ENCODE measurements at regions not wholly inside any gene's neighbourhood (a gene's known extent, or its start where the extent isn't known, plus 50 kb on each side); places are given as distances from the start of the nearest gene placed in this dataset.

DNA sequence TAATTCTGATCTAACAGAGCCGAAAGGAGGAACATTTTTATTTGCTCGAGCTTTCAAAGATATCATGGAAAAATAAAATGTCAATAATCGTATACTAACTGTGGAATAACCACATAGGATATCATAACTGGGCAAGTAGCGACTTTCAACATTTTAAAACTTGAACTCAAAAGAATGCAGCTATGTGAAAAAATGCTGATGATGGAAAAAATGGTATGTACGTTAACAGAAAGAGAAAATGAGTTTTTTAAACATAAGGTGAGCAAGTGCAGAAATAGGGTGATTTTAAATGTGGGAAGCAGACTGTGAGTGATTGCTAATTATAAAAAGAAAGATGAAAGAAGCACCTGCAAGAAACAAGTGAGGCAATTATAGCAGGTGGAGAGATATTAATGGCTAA lies 238.3 kb upstream of the HSF2 start:
- TF ChIP-seq, protein P1, sequence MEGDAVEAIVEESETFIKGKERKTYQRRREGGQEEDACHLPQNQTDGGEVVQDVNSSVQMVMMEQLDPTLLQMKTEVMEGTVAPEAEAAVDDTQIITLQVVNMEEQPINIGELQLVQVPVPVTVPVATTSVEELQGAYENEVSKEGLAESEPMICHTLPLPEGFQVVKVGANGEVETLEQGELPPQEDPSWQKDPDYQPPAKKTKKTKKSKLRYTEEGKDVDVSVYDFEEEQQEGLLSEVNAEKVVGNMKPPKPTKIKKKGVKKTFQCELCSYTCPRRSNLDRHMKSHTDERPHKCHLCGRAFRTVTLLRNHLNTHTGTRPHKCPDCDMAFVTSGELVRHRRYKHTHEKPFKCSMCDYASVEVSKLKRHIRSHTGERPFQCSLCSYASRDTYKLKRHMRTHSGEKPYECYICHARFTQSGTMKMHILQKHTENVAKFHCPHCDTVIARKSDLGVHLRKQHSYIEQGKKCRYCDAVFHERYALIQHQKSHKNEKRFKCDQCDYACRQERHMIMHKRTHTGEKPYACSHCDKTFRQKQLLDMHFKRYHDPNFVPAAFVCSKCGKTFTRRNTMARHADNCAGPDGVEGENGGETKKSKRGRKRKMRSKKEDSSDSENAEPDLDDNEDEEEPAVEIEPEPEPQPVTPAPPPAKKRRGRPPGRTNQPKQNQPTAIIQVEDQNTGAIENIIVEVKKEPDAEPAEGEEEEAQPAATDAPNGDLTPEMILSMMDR (IDR thresholded peaks at IDR 0.05 in 4 of 5, conservative IDR thresholded peaks at IDR 0.05 in 1 of 5), result no peak
- TF ChIP-seq POLR2A (IDR thresholded peaks at IDR 0.05), result no peak
